Pancreas (tissue), 10 donors: ENCODE measurements at regions not wholly inside any gene's neighbourhood (a gene's known extent, or its start where the extent isn't known, plus 50 kb on each side); places are given as distances from the start of the nearest gene placed in this dataset.
A peak's percentile ranks its signal among the peaks of the same experiment; 100 is the strongest.
"Not testable (repeated sequence)": the region's sequence is repeated elsewhere in the genome, so short reads cannot be mapped to it uniquely, and the experiment has no call there.

Experiments used
- ATAC-seq, 4 donors: fragments of 200-7000 bp; cut with Tn5 transposase; one replicate each; pipeline versions ENCODE4 v1.8.0 to v1.9.1; 2020; ENCODE audit warnings: mild to moderate bottlenecking in 4 of 4, moderate library complexity in 4 of 4
- DNase-seq, 6 donors: peaks; one replicate each; pipeline ENCODE4 v3.0.0-alpha.2; 2020
- FAIRE-seq: peaks from 2 replicates; lab custom pipeline; 2012; peaks lifted over from hg19 to GRCh38; lab: Jason Lieb, UNC
- H3K27ac ChIP-seq, 4 donors: fragments of 200-600 bp; sonication (generic); 1 replicate in 3 of 4; 2 replicates in 1 of 4; pipeline versions ENCODE4 v1.5.0 to v1.8.0; 2020
- H3K27me3 ChIP-seq, 4 donors: fragments of 200-600 bp; one replicate each; pipeline ENCODE4 v1.8.0; 2021
- H3K36me3 ChIP-seq, 3 donors: fragments of 200-600 bp; sonication (generic) in 1 of 3; one replicate each; pipeline versions ENCODE4 v1.5.0 to v1.8.0; 2020 to 2021
- H3K4me1 ChIP-seq, 3 donors: fragments of 200-600 bp; one replicate each; pipeline ENCODE4 v1.8.0; 2021
- H3K4me3 ChIP-seq, 4 donors: fragments of 200-600 bp; sonication (generic) in 2 of 4; one replicate each; pipeline versions ENCODE4 v1.5.0 to v1.8.0; 2020 to 2021
- H3K9me3 ChIP-seq, 4 donors: fragments of 200-600 bp; one replicate each; pipeline ENCODE4 v1.8.0; 2021
- WGBS, 2 donors: extraction: QIAGEN DNeasy Blood & Tissue Kit; methylation state at CpG; one replicate each; pipeline ENCODE4 v1.1.7; 2013; 5-methylcytosine and 5-hydroxymethylcytosine counted together
- intact Hi-C, 3 donors: fragments of 100-400 bp; cut with DNase I; formaldehyde crosslinking; loops; one replicate each; pipeline versions ENCODE4 v1.11.1 to v1.14.2; 2022
- TF ChIP-seq, protein P1 (sequence below), 4 donors: fragments of 200-600 bp; sonication (generic) in 3 of 4; IDR thresholded peaks; one replicate each; pipeline versions ENCODE4 v1.5.0 to v1.8.0; 2021; ENCODE audit warnings: antibody characterized with exemption in 4 of 4
- donor health status: healthy with polysubstance abuse.
- donor health status: DM: no; HTN: no; CAD: no; lungs with moderate emphysema.
- donor health status: DM: no; HTN: no; CAD: no.
- donor health status: control.
- donor health status: control.
- donor health status: Bipolar disorder and iron deficiency.
- donor health status: DM: yes; HTN: yes; CAD: no.
- donor health status: DM: no; HTN: no; CAD: no.
- donor health status: DM: no; HTN: no; CAD: no.
- donor health status: DM: yes; HTN: yes; CAD: no.

- Histone ChIP-seq H3K9me3 (no peaks in the 10 kb centered on the region), H3K4me1 (no peaks in the 10 kb centered on the region), H3K36me3 (no peaks in the 10 kb centered on the region), H3K27ac (no peak overlapping the region), H3K4me3 (no peak overlapping the region), H3K27me3 (no peaks in the 10 kb centered on the region)
- TF ChIP-seq, protein P1, sequence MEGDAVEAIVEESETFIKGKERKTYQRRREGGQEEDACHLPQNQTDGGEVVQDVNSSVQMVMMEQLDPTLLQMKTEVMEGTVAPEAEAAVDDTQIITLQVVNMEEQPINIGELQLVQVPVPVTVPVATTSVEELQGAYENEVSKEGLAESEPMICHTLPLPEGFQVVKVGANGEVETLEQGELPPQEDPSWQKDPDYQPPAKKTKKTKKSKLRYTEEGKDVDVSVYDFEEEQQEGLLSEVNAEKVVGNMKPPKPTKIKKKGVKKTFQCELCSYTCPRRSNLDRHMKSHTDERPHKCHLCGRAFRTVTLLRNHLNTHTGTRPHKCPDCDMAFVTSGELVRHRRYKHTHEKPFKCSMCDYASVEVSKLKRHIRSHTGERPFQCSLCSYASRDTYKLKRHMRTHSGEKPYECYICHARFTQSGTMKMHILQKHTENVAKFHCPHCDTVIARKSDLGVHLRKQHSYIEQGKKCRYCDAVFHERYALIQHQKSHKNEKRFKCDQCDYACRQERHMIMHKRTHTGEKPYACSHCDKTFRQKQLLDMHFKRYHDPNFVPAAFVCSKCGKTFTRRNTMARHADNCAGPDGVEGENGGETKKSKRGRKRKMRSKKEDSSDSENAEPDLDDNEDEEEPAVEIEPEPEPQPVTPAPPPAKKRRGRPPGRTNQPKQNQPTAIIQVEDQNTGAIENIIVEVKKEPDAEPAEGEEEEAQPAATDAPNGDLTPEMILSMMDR (IDR thresholded peaks at IDR 0.05) = no peak
- ATAC-seq (peak in 3 of 4 donors; percentile 44 to 76 (median 73)), DNase-seq (peak in 3 of 6 donors; percentile 31 to 67 (median 33)), FAIRE-seq (no peak)
- intact Hi-C loops = no loop called here
- 47 to 52% methylated on average over 2 of the region's 2 CpGs for WGBS, 2 donors
These were observed 348.7 kb upstream of the SEMA3C start for GRCh38 chr7:81267508-81267907.

- intact Hi-C loops = no loop called here
- TF ChIP-seq, protein P1 (IDR thresholded peaks at IDR 0.05) = no peak
- Histone ChIP-seq H3K27ac (no peak overlapping the region), H3K4me1 (no peaks in the 10 kb centered on the region), H3K36me3 (no peaks in the 10 kb centered on the region), H3K4me3 (no peak overlapping the region), H3K27me3 (no peaks in the 10 kb centered on the region), H3K9me3 (no peaks in the 10 kb centered on the region)
- ATAC-seq (peak; percentile 47 to 77 (median 53)), FAIRE-seq (no peak), DNase-seq (peak in 2 of 6 donors; percentile 26 to 61)
These were observed 345.3 kb upstream of the SEMA3C start for GRCh38 chr7:81264116-81264515.

GRCh38 chr7:81260152-81260551 is 341.3 kb upstream of the SEMA3C start:
- ATAC-seq (no peak), FAIRE-seq (peak; percentile 32), DNase-seq (no peak)
- H3K9me3 ChIP-seq = no peaks in the 10 kb centered on the region
- no peak overlapping the region for H3K27ac ChIP-seq
- H3K4me1 ChIP-seq = no peaks in the 10 kb centered on the region
- H3K4me3 ChIP-seq = no peak overlapping the region
- intact Hi-C loops = no loop called here
- H3K27me3 ChIP-seq = no peaks in the 10 kb centered on the region
- TF ChIP-seq, protein P1 (IDR thresholded peaks at IDR 0.05) = no peak
- WGBS, 2 donors = 90 to 98% methylated on average over 2 of the region's 2 CpGs
- no peaks in the 10 kb centered on the region for H3K36me3 ChIP-seq

DNA sequence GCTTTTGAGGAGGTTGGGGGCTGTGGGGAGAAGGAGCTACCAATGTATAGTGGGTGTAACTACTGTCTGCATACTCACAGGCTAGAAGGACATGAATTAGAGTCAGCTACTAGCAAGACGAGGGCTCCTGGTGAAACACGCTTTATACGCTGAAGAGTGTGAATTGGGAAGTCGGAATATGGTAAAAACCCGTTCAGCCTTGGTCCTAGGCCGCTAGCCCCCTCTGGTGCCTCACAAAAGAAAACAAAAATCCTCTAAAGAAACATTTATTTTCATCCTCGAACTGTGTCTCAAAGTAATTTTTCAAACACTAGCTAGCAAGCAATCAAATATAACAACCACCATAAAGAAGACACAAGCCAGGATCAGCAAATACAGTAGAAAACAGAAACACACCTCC is 338.1 kb upstream of the SEMA3C start:
- ATAC-seq (peak; percentile 55 to 79 (median 77)), DNase-seq (peak in 1 of 6 donors; percentile 37), FAIRE-seq (no peak)
- intact Hi-C loops = loop anchor here in 2 of 3 donors (10.0 kb wide), 1 partner anchor 552 kb away; no protein-coding TSS in a partner anchor
- TF ChIP-seq, protein P1 (IDR thresholded peaks at IDR 0.05) = peak in 2 of 4 donors; percentile 9 to 22
- H3K9me3 ChIP-seq = no peaks in the 10 kb centered on the region
- no peaks in the 10 kb centered on the region for H3K36me3 ChIP-seq
- H3K4me1 ChIP-seq = no peaks in the 10 kb centered on the region
- H3K4me3 ChIP-seq = no peak overlapping the region
- no peaks in the 10 kb centered on the region for H3K27me3 ChIP-seq
- 33 to 39% methylated on average over 7 of the region's 7 CpGs for WGBS, 2 donors
- no peak overlapping the region for H3K27ac ChIP-seq

DNA sequence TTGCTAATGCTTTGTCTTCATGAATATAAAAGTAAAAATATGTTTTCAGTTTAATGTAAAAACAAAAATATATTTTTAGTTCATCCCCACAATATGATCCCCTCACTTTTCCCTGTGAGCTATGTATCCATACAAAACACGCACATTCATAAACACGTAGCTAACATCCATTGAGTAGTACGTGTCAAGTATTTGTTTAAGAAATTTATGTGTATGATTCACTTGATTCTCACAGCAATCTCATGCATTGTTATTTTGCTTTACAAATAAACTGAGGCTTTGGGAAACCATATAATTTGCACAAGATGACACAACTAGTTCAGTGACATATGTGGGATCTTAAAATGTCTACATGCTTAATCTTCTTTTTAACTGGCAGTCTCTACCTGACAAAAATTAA is 329.6 kb upstream of the SEMA3C start:
- ATAC-seq (no peak), FAIRE-seq (no peak), DNase-seq (no peak)
- TF ChIP-seq, protein P1 (IDR thresholded peaks at IDR 0.05) = no peak
- H3K4me3 ChIP-seq = no peak overlapping the region
- intact Hi-C loops = no loop called here
- no peaks in the 10 kb centered on the region for H3K9me3 ChIP-seq
- H3K27me3 ChIP-seq = peaks cover 0 to 3% (median 0%) of the 10 kb centered on the region in 4 donors
- H3K27ac ChIP-seq = no peak overlapping the region
- 85 to 93% methylated on average over 3 of the region's 3 CpGs for WGBS, 2 donors
- no peaks in the 10 kb centered on the region for H3K36me3 ChIP-seq
- no peaks in the 10 kb centered on the region for H3K4me1 ChIP-seq

DNA sequence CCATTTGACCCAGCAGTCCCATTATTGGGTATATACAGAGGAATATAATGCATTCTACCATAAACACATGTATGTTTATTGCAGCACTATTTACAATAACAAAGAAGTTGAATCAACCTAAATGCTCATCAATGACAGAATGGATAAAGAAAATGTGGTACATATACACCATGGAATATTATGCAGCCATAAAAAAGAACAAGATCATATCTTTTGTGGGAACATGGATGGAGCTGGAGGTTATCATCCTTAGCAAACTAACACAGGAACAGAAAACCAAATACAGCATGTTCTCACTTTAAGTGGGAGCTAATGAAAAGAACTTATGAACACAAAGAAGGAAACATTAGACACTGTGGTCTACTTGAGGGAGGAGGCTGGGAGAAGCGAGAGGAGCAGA is 328.5 kb upstream of the SEMA3C start:
- H3K27me3 ChIP-seq, H3K4me1 ChIP-seq, H3K4me3 ChIP-seq, H3K9me3 ChIP-seq, intact Hi-C loops, H3K36me3 ChIP-seq, DNase-seq, ATAC-seq, H3K27ac ChIP-seq, FAIRE-seq: not testable (repeated sequence)
- 82 to 95% methylated on average over 1 of the region's 1 CpG for WGBS, 2 donors
